Upper lobe of left lung (tissue), 4 donors: ENCODE measurements at regions not wholly inside any gene's neighbourhood (a gene's known extent, or its start where the extent isn't known, plus 50 kb on each side); places are given as distances from the start of the nearest gene placed in this dataset.

ENCODE experiments used
- EP300 ChIP-seq, 4 donors: sonication (generic); formaldehyde crosslinking; IDR thresholded peaks; one replicate each; pipeline ENCODE4 v1.5.1; 2017; ENCODE audit warnings: antibody characterized with exemption in 4 of 4, control low read depth in 2 of 4
- POLR2A ChIP-seq, 4 donors: fragments of 450-650 bp; IDR thresholded peaks; one replicate each; pipeline ENCODE4 v1.5.1; 2016 to 2017; ENCODE audit warnings: antibody characterized with exemption in 4 of 4, mild to moderate bottlenecking in 2 of 4
- POLR2AphosphoS5 ChIP-seq, 2 donors: sonication (generic); formaldehyde crosslinking; IDR thresholded peaks; one replicate each; pipeline ENCODE4 v1.5.1; 2017; ENCODE audit warnings: antibody characterized with exemption in 2 of 2
- TF ChIP-seq, protein P1 (sequence below), 6 experiments: fragments of 450-650 bp in 4 of 6; fragments of 200-600 bp in 2 of 6; sonication (generic) in 2 of 6; IDR thresholded peaks; one replicate each; pipeline ENCODE4 v1.5.1; 2016 to 2019; ENCODE audit warnings: antibody characterized with exemption in 6 of 6

- TF ChIP-seq EP300 (IDR thresholded peaks at IDR 0.05): no peak
- TF ChIP-seq, protein P1, sequence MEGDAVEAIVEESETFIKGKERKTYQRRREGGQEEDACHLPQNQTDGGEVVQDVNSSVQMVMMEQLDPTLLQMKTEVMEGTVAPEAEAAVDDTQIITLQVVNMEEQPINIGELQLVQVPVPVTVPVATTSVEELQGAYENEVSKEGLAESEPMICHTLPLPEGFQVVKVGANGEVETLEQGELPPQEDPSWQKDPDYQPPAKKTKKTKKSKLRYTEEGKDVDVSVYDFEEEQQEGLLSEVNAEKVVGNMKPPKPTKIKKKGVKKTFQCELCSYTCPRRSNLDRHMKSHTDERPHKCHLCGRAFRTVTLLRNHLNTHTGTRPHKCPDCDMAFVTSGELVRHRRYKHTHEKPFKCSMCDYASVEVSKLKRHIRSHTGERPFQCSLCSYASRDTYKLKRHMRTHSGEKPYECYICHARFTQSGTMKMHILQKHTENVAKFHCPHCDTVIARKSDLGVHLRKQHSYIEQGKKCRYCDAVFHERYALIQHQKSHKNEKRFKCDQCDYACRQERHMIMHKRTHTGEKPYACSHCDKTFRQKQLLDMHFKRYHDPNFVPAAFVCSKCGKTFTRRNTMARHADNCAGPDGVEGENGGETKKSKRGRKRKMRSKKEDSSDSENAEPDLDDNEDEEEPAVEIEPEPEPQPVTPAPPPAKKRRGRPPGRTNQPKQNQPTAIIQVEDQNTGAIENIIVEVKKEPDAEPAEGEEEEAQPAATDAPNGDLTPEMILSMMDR (IDR thresholded peaks at IDR 0.05): no peak
- no peak for TF ChIP-seq POLR2A (IDR thresholded peaks at IDR 0.05)
- no peak for TF ChIP-seq POLR2AphosphoS5 (IDR thresholded peaks at IDR 0.05)
These were observed 641.4 kb downstream of the PDCD6IP start for GRCh38 chr3:34439796-34440195.
